Pancreas (tissue), 10 donors: ENCODE measurements at regions not wholly inside any gene's neighbourhood (a gene's known extent, or its start where the extent isn't known, plus 50 kb on each side); places are given as distances from the start of the nearest gene placed in this dataset.
A peak's percentile ranks its signal among the peaks of the same experiment; 100 is the strongest.

Source experiments
- ATAC-seq, 4 donors: fragments of 200-7000 bp; cut with Tn5 transposase; one replicate each; pipeline versions ENCODE4 v1.8.0 to v1.9.1; 2020; ENCODE audit warnings: mild to moderate bottlenecking in 4 of 4, moderate library complexity in 4 of 4
- DNase-seq, 6 donors: peaks; one replicate each; pipeline ENCODE4 v3.0.0-alpha.2; 2020
- FAIRE-seq: peaks from 2 replicates; lab custom pipeline; 2012; peaks lifted over from hg19 to GRCh38; lab: Jason Lieb, UNC
- H3K27ac ChIP-seq, 4 donors: fragments of 200-600 bp; sonication (generic); 1 replicate in 3 of 4; 2 replicates in 1 of 4; pipeline versions ENCODE4 v1.5.0 to v1.8.0; 2020
- H3K27me3 ChIP-seq, 4 donors: fragments of 200-600 bp; one replicate each; pipeline ENCODE4 v1.8.0; 2021
- H3K36me3 ChIP-seq, 3 donors: fragments of 200-600 bp; sonication (generic) in 1 of 3; one replicate each; pipeline versions ENCODE4 v1.5.0 to v1.8.0; 2020 to 2021
- H3K4me1 ChIP-seq, 3 donors: fragments of 200-600 bp; one replicate each; pipeline ENCODE4 v1.8.0; 2021
- H3K4me3 ChIP-seq, 4 donors: fragments of 200-600 bp; sonication (generic) in 2 of 4; one replicate each; pipeline versions ENCODE4 v1.5.0 to v1.8.0; 2020 to 2021
- H3K9me3 ChIP-seq, 4 donors: fragments of 200-600 bp; one replicate each; pipeline ENCODE4 v1.8.0; 2021
- CTCF ChIP-seq, 4 donors: fragments of 200-600 bp; sonication (generic) in 3 of 4; IDR thresholded peaks; one replicate each; pipeline versions ENCODE4 v1.5.0 to v1.8.0; 2021; ENCODE audit warnings: antibody characterized with exemption in 4 of 4
- WGBS, 2 donors: extraction: QIAGEN DNeasy Blood & Tissue Kit; methylation state at CpG; one replicate each; pipeline ENCODE4 v1.1.7; 2013; 5-methylcytosine and 5-hydroxymethylcytosine counted together
- intact Hi-C, 3 donors: fragments of 100-400 bp; cut with DNase I; formaldehyde crosslinking; loops; one replicate each; pipeline versions ENCODE4 v1.11.1 to v1.14.2; 2022
- donor health status: healthy with polysubstance abuse.
- donor health status: DM: no; HTN: no; CAD: no; lungs with moderate emphysema.
- donor health status: DM: no; HTN: no; CAD: no.
- donor health status: control.
- donor health status: control.
- donor health status: Bipolar disorder and iron deficiency.
- donor health status: DM: yes; HTN: yes; CAD: no.
- donor health status: DM: no; HTN: no; CAD: no.
- donor health status: DM: no; HTN: no; CAD: no.
- donor health status: DM: yes; HTN: yes; CAD: no.

DNA sequence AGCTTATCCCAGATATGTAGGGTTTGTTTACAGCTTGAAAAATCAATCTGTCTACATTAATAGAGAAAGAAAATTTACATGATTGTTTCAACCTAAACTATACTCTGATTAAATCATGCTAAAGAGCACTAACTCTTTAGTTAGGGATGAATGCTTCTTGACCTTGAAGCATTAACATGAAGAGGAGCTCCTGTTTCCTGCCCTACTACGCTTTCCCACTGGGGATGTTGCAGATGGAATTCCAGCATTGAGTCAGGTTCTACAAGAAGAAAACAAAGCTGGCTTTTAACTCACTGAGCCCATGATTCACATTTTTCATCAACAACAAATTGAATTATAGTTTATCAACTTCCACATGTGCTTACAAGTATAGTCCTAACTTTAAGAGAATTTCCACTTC, 471.3 kb downstream of the TMEM232 start:
- no peak for TF ChIP-seq CTCF (IDR thresholded peaks at IDR 0.05)
- Histone ChIP-seq H3K4me3 (no peak overlapping the region), H3K4me1 (no peaks in the 10 kb centered on the region), H3K36me3 (no peaks in the 10 kb centered on the region), H3K27ac (no peak overlapping the region), H3K27me3 (no peaks in the 10 kb centered on the region), H3K9me3 (no peaks in the 10 kb centered on the region)
- no peak for ATAC-seq
- intact Hi-C loops = no loop called here
- no peak for FAIRE-seq
- no peak for DNase-seq
- WGBS, 2 donors = 67% methylated on average over 1 of the region's 1 CpG

DNA sequence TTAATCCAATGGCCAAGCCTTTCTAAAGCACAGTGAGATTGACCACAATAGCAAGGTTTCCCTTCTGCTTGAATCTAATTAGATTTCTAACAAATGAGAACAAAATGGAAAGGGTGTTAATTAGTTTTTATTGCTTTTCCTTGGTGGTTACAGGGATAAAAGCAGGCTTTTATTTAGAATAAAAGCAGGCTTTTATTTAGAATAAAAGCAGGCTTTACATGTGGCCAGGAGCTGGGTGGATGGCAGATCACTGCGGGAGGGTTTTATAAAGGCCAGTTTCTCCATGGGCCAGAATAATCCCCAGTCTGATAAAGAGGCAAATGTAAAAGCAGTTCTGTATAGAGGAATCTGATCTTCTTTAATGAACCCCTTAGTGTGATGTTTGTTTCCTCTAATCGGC, 470.2 kb downstream of the TMEM232 start:
- H3K27me3 ChIP-seq = no peaks in the 10 kb centered on the region
- TF ChIP-seq CTCF (IDR thresholded peaks at IDR 0.05) = no peak
- no peaks in the 10 kb centered on the region for H3K4me1 ChIP-seq
- no peak overlapping the region for H3K4me3 ChIP-seq
- WGBS, 2 donors = 50 to 52% methylated on average over 2 of the region's 2 CpGs
- H3K36me3 ChIP-seq = no peaks in the 10 kb centered on the region
- FAIRE-seq (no peak), DNase-seq (no peak), ATAC-seq (no peak)
- H3K9me3 ChIP-seq = no peaks in the 10 kb centered on the region
- intact Hi-C loops = no loop called here
- H3K27ac ChIP-seq = no peak overlapping the region

- ATAC-seq (no peak), DNase-seq (no peak), FAIRE-seq (no peak)
- no peak overlapping the region for H3K27ac ChIP-seq
- intact Hi-C loops = no loop called here
- no peaks in the 10 kb centered on the region for H3K9me3 ChIP-seq
- no peak overlapping the region for H3K4me3 ChIP-seq
- 70 to 78% methylated on average over 6 of the region's 6 CpGs for WGBS, 2 donors
- no peak for TF ChIP-seq CTCF (IDR thresholded peaks at IDR 0.05)
- no peaks in the 10 kb centered on the region for H3K4me1 ChIP-seq
- no peaks in the 10 kb centered on the region for H3K36me3 ChIP-seq
- H3K27me3 ChIP-seq = no peaks in the 10 kb centered on the region
Observed at GRCh38 chr5:110257971-110258370, 468.5 kb downstream of the TMEM232 start.

DNA sequence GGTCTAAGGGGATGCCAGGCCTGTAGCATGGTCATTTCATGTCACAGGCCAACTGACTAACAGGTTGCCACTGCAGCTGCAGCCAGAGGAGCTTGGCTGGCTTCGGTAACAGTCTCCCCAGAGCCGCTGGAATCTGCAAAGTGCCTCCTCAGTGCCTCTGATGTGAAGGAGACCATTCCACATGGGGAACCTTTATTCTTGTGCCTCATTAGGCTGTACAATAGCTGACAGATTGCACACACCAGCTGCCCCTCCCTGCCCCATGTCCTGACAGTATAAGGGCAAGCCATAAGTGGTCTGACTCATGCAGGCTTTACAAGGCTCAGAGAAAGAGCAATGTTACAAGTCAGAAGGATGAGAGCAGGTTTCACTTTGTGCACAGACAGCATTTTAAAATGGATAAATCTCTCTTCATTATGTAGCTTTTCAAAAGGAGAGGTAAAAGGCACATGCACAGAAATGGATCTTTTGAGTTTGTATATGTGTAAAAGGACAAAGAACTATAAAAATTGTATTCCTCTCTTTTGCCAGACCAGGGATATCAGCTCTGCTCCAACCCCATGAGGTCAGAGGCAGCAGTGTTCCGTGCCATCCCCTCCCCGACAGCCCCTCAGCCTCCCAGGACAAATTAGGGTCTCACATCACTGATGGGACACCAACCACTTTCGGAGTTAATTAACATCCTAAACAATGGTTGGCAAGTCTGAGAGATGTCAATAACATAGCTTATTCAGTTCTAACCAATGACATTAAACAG, 467.8 kb downstream of the TMEM232 start:
- Histone ChIP-seq H3K27me3 (no peaks in the 10 kb centered on the region), H3K36me3 (no peaks in the 10 kb centered on the region), H3K4me3 (no peak overlapping the region), H3K4me1 (no peaks in the 10 kb centered on the region), H3K27ac (no peak overlapping the region), H3K9me3 (no peaks in the 10 kb centered on the region)
- intact Hi-C loops = no loop called here
- no peak for FAIRE-seq
- WGBS, 2 donors = 73 to 75% methylated on average over 5 of the region's 5 CpGs
- peak in 2 of 4 donors; percentile 59 to 67 for ATAC-seq
- TF ChIP-seq CTCF (IDR thresholded peaks at IDR 0.05) = no peak
- no peak for DNase-seq

GRCh38 chr5:110262749-110263148, 463.7 kb downstream of the TMEM232 start:
- DNase-seq (no peak), FAIRE-seq (no peak), ATAC-seq (peak in 1 of 4 donors; percentile 28)
- no peak overlapping the region for H3K4me3 ChIP-seq
- H3K36me3 ChIP-seq = no peaks in the 10 kb centered on the region
- no peaks in the 10 kb centered on the region for H3K4me1 ChIP-seq
- TF ChIP-seq CTCF (IDR thresholded peaks at IDR 0.05) = no peak
- no peaks in the 10 kb centered on the region for H3K9me3 ChIP-seq
- H3K27ac ChIP-seq = no peak overlapping the region
- no peaks in the 10 kb centered on the region for H3K27me3 ChIP-seq
- intact Hi-C loops = no loop called here
